C4-2B (cell line): ENCODE measurements at regions not wholly inside any gene's neighbourhood (a gene's known extent, or its start where the extent isn't known, plus 50 kb on each side); places are given as distances from the start of the nearest gene placed in this dataset.

Experiments used
- H3K27ac ChIP-seq: fragments of 450-650 bp; 2 replicates; pipeline ENCODE4 v1.5.1; 2017
- CTCF ChIP-seq: fragments of 450-650 bp; conservative IDR thresholded peaks from 2 replicates; pipeline ENCODE4 v1.5.1; 2017; ENCODE audit warnings: mild to moderate bottlenecking
- ZFX ChIP-seq: fragments of 450-650 bp; IDR thresholded peaks from 2 replicates; pipeline ENCODE4 v1.6.1; 2017

- TF ChIP-seq ZFX, result no peak
- TF ChIP-seq CTCF, result no peak
- H3K27ac ChIP-seq, result no peak overlapping the region
Observed at GRCh38 chr7:119982884-119983283, 290.1 kb upstream of the KCND2 start.

GRCh38 chr7:119983468-119983867 lies 289.5 kb upstream of the KCND2 start:
- TF ChIP-seq ZFX (no peak), CTCF (no peak)
- H3K27ac ChIP-seq, result no peak overlapping the region

GRCh38 chr7:119984247-119984646 lies 288.7 kb upstream of the KCND2 start:
- H3K27ac ChIP-seq, result no peak overlapping the region
- TF ChIP-seq ZFX, result no peak
- TF ChIP-seq CTCF, result no peak

GRCh38 chr7:119988401-119988800 lies 284.6 kb upstream of the KCND2 start:
- TF ChIP-seq CTCF, result no peak
- TF ChIP-seq ZFX, result no peak
- no peak overlapping the region for H3K27ac ChIP-seq

GRCh38 chr7:119994928-119995327 lies 278.0 kb upstream of the KCND2 start:
- no peak overlapping the region for H3K27ac ChIP-seq
- TF ChIP-seq ZFX (no peak), CTCF (no peak)

GRCh38 chr7:119996634-119997033 lies 276.3 kb upstream of the KCND2 start:
- H3K27ac ChIP-seq, result no peak overlapping the region
- TF ChIP-seq ZFX (no peak), CTCF (no peak)

- no peak for TF ChIP-seq CTCF
- no peak overlapping the region for H3K27ac ChIP-seq
Observed at GRCh38 chr7:119999738-120000475, 273.1 kb upstream of the KCND2 start.
